DOHH2 (cell line): ENCODE measurements at regions not wholly inside any gene's neighbourhood (a gene's known extent, or its start where the extent isn't known, plus 50 kb on each side); places are given as distances from the start of the nearest gene placed in this dataset.

Source experiments
- H3F3A ChIP-seq: fragments of 200-600 bp; sonication (generic), shearing (Covaris generic); 2 replicates; pipeline ENCODE4 v1.6.0; 2016; ENCODE audit warnings: antibody characterized with exemption, mild to moderate bottlenecking; ENCODE audit not compliant: control insufficient read depth, insufficient read depth
- H3K27ac ChIP-seq: fragments of 200-600 bp; sonication (generic); 2 replicates; pipeline ENCODE4 v1.5.1; 2014; ENCODE audit warnings: low read depth, mild to moderate bottlenecking, low read length, moderate library complexity
- H3K27me3 ChIP-seq: fragments of 200-600 bp; sonication (generic); 2 replicates; pipeline ENCODE4 v1.6.1; 2014; ENCODE audit warnings: mild to moderate bottlenecking, low read length, mixed read lengths; ENCODE audit not compliant: control insufficient read depth
- H3K36me3 ChIP-seq: fragments of 200-600 bp; sonication (generic); 2 replicates; pipeline ENCODE4 v1.6.1; 2014; ENCODE audit warnings: mild to moderate bottlenecking, low read length, moderate library complexity, mixed read lengths; ENCODE audit not compliant: control insufficient read depth
- H3K4me1 ChIP-seq: fragments of 200-600 bp; sonication (generic); 2 replicates; pipeline ENCODE4 v1.6.1; 2014; ENCODE audit warnings: mild to moderate bottlenecking, low read length, mixed read lengths; ENCODE audit not compliant: control insufficient read depth
- H3K4me2 ChIP-seq: fragments of 200-600 bp; sonication (generic); 2 replicates; pipeline ENCODE4 v1.6.0; 2014; ENCODE audit warnings: mild to moderate bottlenecking, low read length, moderate library complexity
- H3K4me3 ChIP-seq: fragments of 200-600 bp; sonication (generic); 2 replicates; pipeline ENCODE4 v1.5.1; 2014; ENCODE audit warnings: mild to moderate bottlenecking, low read length, mixed read lengths
- H3K79me2 ChIP-seq: fragments of 200-600 bp; sonication (generic); 2 replicates; pipeline ENCODE4 v1.6.1; 2014; ENCODE audit warnings: mild to moderate bottlenecking, low read length, mixed read lengths; ENCODE audit not compliant: control insufficient read depth
- H3K9me2 ChIP-seq: fragments of 200-600 bp; sonication (generic); replicated peaks from 2 replicates; pipeline ENCODE4 v1.6.1; 2014; ENCODE audit warnings: mild to moderate bottlenecking, low read length, mixed read lengths; ENCODE audit not compliant: control insufficient read depth
- H3K9me3 ChIP-seq: fragments of 200-600 bp; sonication (generic); 2 replicates; pipeline ENCODE4 v1.6.1; 2014; ENCODE audit warnings: antibody characterized with exemption, low read length, mixed read lengths; ENCODE audit not compliant: control insufficient read depth, insufficient read depth
- H4K20me1 ChIP-seq: fragments of 200-600 bp; sonication (generic); 2 replicates; pipeline ENCODE4 v1.6.0; 2014; ENCODE audit warnings: low read depth, mild to moderate bottlenecking, antibody characterized with exemption, low read length, moderate library complexity; ENCODE audit not compliant: control insufficient read depth, insufficient read depth
- EZH2phosphoT487 ChIP-seq: fragments of 200-600 bp; sonication (generic); IDR thresholded peaks from 2 replicates; pipeline ENCODE4 v1.6.1; 2017; ENCODE audit warnings: borderline replicate concordance, mild to moderate bottlenecking, antibody characterized with exemption, low read length, moderate library complexity, mixed read lengths
- TF ChIP-seq, protein P1 (sequence below): fragments of 200-600 bp; sonication (generic); IDR thresholded peaks from one replicate; pipeline ENCODE4 v1.5.1; 2014; ENCODE audit warnings: antibody characterized with exemption, mild to moderate bottlenecking, low read depth, low read length; ENCODE audit not compliant: poor library complexity, severe bottlenecking

DNA sequence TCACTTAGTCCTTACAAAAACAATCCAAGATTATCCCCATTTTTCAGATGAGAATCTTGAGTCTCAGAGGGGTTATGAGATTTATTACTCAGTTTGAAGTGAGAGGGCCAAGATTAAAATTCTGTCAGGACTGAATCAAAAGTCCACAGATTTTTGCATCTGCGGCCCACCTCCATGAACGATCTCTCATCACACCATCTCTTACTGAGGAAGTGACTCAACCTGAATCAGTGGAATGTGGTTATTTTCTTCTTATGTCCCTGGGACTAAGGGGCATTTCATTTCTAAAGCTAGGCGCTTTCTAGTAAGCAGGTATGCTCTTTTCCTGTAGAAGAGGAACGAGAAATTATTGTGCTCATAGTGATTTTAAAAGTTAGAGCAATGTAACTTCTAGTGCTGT is 360.3 kb upstream of the SPHKAP start:
- H3K4me3 ChIP-seq = no peak overlapping the region
- H3K27ac ChIP-seq = no peak overlapping the region
- H3F3A ChIP-seq = no peaks in the 10 kb centered on the region
- H3K9me3 ChIP-seq = no peaks in the 10 kb centered on the region
- TF ChIP-seq, protein P1, sequence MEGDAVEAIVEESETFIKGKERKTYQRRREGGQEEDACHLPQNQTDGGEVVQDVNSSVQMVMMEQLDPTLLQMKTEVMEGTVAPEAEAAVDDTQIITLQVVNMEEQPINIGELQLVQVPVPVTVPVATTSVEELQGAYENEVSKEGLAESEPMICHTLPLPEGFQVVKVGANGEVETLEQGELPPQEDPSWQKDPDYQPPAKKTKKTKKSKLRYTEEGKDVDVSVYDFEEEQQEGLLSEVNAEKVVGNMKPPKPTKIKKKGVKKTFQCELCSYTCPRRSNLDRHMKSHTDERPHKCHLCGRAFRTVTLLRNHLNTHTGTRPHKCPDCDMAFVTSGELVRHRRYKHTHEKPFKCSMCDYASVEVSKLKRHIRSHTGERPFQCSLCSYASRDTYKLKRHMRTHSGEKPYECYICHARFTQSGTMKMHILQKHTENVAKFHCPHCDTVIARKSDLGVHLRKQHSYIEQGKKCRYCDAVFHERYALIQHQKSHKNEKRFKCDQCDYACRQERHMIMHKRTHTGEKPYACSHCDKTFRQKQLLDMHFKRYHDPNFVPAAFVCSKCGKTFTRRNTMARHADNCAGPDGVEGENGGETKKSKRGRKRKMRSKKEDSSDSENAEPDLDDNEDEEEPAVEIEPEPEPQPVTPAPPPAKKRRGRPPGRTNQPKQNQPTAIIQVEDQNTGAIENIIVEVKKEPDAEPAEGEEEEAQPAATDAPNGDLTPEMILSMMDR = no peak
- no peak for TF ChIP-seq EZH2phosphoT487
- H4K20me1 ChIP-seq = no peaks in the 10 kb centered on the region
- no peaks in the 10 kb centered on the region for H3K4me1 ChIP-seq
- H3K4me2 ChIP-seq = no peak overlapping the region
- H3K36me3 ChIP-seq = no peaks in the 10 kb centered on the region
- H3K9me2 ChIP-seq = no peaks in the 10 kb centered on the region
- H3K27me3 ChIP-seq = no peaks in the 10 kb centered on the region
- no peaks in the 10 kb centered on the region for H3K79me2 ChIP-seq

DNA sequence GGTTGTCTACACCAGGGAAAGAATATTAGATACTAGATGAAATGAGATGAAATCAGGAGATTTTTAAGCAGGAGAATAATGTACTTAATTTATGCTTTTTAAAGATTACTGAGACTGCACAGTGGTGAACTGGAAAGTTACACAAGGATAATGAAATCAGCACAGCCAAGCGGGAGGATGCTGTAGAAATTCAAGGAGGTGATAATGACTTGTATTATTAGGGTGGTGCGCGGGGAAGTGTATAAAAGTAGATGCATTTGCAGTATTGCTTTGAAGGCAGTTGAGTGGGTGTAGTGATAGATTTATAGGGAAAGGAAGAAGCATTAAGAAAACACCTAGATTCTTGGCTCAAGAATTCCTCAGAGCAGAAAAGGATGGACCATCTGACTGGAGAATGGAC is 359.5 kb upstream of the SPHKAP start:
- H3K9me3 ChIP-seq = no peaks in the 10 kb centered on the region
- TF ChIP-seq EZH2phosphoT487 = no peak
- TF ChIP-seq, protein P1 = no peak
- H3K4me3 ChIP-seq = no peak overlapping the region
- H3K27me3 ChIP-seq = no peaks in the 10 kb centered on the region
- H3K4me1 ChIP-seq = no peaks in the 10 kb centered on the region
- no peaks in the 10 kb centered on the region for H3K9me2 ChIP-seq
- H3K36me3 ChIP-seq = no peaks in the 10 kb centered on the region
- no peaks in the 10 kb centered on the region for H3F3A ChIP-seq
- no peaks in the 10 kb centered on the region for H3K79me2 ChIP-seq
- no peak overlapping the region for H3K4me2 ChIP-seq
- H3K27ac ChIP-seq = no peak overlapping the region
- H4K20me1 ChIP-seq = no peaks in the 10 kb centered on the region

DNA sequence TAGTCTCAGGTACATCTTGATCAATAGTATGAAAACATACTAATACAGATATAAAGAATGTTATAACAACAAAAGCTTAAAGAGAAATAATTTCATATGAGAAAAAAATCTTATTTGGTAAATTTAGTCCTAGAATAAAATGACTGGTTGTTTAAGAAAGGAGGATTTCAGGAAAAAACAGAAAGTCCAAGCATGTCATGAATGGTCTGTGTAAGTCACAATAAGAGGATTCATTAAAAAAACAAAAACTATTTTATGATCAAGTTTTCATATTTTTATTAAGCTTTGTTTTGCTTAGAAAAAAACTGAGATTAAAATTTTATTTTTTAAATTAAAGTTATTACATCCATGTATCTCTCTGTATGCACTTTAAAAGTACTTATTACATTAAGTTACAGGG is 353.9 kb upstream of the SPHKAP start:
- TF ChIP-seq EZH2phosphoT487 = no peak
- TF ChIP-seq, protein P1 = no peak
- no peaks in the 10 kb centered on the region for H3K4me1 ChIP-seq
- H3K4me3 ChIP-seq = no peak overlapping the region
- no peak overlapping the region for H3K27ac ChIP-seq
- no peaks in the 10 kb centered on the region for H3K9me2 ChIP-seq
- no peaks in the 10 kb centered on the region for H3F3A ChIP-seq
- H3K27me3 ChIP-seq = no peaks in the 10 kb centered on the region
- H3K79me2 ChIP-seq = no peaks in the 10 kb centered on the region
- no peaks in the 10 kb centered on the region for H4K20me1 ChIP-seq
- H3K9me3 ChIP-seq = peaks cover 2% of the 10 kb centered on the region
- no peak overlapping the region for H3K4me2 ChIP-seq
- H3K36me3 ChIP-seq = no peaks in the 10 kb centered on the region

DNA sequence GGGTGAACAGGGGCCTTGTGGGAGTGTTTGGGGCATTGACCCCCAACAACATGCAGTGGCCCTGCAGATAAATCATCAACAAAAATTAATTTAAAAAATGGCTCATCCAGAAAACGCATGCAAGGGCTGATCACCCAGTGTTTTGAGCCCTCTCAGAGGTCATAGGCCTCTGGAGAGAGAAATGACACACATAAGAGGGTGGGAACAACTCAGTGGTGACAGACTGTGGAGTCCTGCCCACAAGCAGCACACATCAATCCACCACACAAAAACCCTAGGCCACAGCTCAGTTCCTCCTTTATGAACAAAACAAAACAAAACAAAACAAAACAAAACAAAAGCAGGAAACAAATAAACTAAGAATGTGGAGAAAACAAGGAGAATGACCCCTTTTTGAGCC is 351.7 kb upstream of the SPHKAP start:
- no peaks in the 10 kb centered on the region for H3K27me3 ChIP-seq
- no peaks in the 10 kb centered on the region for H3K9me2 ChIP-seq
- H3K4me2 ChIP-seq = no peak overlapping the region
- no peaks in the 10 kb centered on the region for H3K4me1 ChIP-seq
- peaks cover 2% of the 10 kb centered on the region for H3K9me3 ChIP-seq
- H3K36me3 ChIP-seq = no peaks in the 10 kb centered on the region
- no peaks in the 10 kb centered on the region for H3F3A ChIP-seq
- H3K79me2 ChIP-seq = no peaks in the 10 kb centered on the region
- H3K4me3 ChIP-seq = no peak overlapping the region
- no peaks in the 10 kb centered on the region for H4K20me1 ChIP-seq
- H3K27ac ChIP-seq = no peak overlapping the region
- TF ChIP-seq, protein P1 = no peak
- TF ChIP-seq EZH2phosphoT487 = no peak
